RKO (cell line): ENCODE measurements at regions not wholly inside any gene's neighbourhood (a gene's known extent, or its start where the extent isn't known, plus 50 kb on each side); places are given as distances from the start of the nearest gene placed in this dataset.

Experiments used
- DNase-seq: peaks from one replicate; pipeline ENCODE4 v3.0.0-alpha.2; 2016; ENCODE audit warnings: low spot score

DNA sequence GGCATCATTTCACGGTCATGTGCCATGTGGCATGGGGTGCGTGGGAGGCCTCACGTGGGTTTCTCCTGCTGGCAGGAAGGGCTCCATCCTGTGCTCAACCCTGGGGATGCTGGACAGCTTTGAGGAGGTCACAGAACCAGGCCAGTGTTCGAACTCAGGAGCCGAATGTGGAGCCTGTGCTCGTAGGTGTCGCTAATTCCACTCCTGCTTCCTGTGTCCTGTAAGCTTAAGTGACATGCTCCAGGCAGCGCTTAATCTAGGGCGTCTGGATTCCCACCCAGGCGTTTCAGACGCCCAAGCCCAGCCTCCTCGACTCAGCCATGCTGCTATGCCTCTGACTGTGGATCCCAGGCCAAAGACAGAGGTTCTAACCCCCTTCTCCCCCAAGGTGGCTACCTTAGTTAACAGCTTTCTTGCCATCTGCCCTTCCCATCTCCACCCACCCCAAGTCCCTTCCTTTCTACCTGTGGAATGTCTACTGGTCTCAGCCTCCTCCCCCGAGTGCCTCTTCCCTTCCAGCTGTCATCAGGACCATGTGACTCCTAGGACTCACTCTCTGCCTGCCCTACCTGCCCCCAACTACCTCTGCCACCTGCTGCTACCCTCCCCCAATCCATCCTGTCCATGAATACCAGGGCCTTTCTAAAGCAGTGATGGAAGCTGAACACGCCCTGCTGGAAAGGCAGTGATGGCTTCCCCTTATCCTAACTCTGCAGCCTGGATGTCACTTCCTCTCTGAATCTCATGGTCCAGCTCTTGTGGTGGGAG, 255.1 kb downstream of the CDH26 start:
- no peak for DNase-seq

DNA sequence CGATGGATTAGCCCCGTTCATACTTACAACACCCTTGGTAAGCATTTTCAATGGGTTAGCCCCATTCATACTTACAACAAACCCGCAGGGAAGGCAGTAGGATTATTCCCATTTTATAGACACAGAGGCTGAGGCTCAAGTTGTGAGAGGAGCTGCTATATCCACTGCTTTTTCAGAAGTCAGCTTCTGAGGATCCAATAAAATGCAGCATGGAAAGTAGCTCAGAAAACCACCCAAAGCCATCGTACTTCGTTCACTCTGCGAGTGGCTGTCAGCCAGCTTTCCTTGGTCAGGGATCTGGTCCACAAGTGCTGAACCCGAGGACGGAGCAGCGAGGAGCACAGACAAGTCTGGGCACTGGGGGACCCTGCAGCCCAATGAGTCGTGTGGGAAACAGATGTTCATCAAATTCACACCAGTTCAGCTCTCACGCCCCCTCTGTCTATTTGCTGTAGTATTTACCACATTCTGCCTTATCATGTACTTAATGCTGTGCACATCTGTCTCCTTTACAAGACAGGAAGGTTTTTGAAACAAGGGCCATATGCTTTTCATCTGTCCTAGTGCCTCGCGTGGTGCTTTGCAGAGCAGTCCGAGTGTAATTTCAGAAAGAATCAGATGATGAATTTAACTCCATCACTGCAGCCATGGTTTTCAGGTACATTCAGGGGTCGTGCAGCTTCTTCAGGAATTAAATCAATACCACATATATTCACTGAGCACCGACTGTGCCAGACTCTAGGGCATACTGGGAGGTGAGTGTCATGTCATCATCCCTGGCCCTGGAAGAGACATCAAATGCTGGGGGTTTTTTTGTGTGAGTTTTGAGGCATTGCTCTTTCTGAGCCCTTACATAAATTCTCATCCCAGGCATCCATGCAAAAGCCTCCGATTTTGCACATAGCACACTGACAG, 256.9 kb downstream of the CDH26 start:
- no peak for DNase-seq

DNA sequence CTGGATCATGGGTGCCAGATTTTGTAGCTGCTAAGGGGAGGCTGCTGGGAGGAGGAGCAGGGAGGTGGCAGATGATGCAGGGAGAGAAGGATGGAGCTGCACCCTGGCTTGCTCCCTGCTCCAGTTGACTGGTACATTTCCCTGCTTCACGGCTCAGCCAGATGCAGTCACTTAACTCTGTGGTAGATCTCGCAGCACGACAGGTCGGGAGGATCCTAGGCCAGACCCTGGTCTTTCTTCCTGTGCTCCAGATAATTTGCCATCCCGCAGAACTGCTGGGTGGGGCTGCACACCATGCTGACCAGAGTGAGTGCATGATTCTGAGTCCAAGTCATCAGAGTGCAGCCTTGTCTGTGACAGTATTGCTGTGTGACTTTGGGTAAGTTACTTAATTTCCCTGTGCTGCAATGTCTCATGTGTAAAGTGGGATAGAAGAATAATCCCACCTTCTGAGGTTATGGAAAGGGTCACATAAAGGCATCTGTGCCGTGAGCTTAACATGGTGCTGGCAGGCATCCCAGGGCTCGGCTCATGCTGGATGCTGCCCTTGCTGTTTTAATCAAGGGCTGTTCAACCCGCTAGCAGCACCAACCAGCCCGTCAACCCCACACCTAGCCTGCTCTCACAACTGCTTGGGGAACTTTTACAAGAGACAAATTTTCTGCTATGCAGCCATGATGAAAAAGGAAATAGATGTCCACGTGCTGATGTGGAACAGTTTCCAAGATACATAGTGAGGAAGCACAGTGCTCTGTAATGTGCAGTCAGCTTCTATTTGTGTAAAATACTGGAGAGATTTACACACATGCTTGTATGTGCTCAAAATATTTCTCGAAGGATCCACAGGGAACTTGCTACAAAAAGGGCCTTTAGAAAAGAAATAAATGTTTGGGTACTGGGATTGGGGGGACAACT, 257.9 kb downstream of the CDH26 start:
- DNase-seq: no peak

DNA sequence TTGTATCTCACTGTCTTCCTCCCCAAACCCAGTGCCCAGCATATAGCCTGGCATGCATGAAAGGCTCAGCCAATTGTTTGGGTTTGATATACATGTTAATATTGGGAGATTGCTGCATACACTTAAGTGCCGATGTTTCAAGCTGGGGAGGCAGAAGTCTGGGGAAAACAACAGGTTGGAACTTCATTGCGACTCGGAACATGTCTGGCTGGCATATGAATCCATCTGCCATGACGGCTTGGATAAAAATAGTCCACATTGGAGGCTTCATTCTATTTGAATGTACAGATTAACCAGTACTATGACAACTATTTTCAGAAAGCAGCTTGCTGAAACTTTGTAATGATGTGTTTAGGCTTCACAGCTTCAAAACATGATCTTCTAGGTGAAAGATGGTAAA, 261.0 kb downstream of the CDH26 start:
- no peak for DNase-seq

DNA sequence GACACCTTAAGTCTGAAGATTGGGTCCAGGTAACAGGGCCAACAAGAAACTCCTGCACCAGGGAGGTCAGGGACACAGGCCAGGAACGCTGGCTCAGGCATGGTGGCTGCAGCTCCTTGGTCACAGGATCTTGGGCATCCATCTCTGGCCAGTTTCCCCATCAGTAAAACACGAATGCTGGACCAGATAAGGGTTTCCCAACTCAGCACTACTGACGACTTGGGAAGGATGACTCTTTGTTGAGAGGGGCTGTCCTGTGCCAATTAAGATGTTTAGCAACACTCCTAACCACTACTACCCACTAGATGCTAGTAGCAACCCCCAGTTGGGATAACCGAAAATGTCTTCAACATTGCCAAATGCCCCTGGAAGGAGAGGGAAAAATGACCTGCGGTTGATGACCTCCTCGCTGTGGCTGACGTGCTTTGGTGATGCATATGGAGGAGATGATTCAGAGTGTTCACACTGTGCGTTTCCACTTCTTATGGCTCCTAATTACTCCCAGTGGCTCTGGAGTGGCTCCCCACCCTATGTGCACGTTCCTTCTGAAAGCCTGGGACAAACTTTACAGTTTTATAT, 261.9 kb downstream of the CDH26 start:
- DNase-seq: peak; percentile 40

DNA sequence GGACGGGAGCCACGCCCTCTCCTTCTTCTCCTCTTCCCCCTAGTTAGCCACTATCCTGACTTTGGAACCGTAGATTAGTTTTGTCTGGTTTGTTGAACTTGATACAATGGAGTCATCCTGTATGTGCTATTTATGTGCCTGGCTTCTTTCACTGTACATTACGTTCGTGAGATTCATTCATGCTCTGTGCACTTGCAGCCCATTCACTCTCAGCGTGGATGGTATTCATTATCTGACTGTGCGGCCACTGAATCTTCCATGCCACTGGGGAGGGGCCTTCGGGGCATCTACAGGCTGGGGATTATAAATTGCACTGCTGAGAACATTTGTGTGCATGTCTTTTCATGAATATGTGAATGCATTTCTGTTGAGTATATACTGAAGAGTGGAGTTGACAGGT, 262.5 kb downstream of the CDH26 start:
- DNase-seq: no peak

DNA sequence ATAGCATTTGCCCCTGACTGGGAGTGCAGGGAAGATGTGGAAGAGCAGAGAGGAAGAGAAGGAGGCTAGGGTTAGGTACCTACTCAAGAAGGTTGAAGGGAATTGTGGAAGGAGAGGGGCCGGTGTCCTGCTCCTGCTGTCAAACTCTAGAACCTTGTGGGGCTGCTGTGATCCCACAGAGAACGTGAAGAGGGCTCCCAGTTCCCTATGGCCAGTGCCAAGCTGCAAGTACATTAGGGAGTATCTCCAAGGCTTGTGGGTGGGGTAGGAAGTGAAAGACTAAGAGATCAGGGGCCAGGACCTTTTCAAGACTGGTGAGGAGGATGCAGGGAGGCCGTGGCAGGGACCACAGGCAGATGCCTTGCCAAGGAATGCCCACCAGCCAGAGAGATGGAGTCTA, 263.4 kb downstream of the CDH26 start:
- DNase-seq: no peak

DNA sequence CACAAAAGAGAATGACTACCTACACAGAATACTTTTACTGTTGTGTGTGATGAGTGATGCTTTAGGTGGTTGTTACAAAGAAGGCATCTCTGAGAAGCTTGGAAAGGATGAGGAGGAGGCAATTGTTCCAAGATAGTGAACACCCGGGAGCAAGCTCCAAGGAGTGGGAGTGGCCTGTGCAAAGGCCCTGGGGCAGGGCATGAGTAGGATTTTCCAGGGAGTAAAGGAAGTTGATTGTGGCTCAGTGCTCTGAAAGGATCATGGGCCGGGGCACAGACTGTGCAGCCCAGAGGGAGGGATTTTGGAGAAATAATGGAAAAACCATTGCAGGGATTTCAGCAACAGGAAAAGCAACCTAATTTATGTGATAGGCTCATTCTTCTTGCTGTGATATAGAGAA, 264.3 kb downstream of the CDH26 start:
- DNase-seq: no peak

DNA sequence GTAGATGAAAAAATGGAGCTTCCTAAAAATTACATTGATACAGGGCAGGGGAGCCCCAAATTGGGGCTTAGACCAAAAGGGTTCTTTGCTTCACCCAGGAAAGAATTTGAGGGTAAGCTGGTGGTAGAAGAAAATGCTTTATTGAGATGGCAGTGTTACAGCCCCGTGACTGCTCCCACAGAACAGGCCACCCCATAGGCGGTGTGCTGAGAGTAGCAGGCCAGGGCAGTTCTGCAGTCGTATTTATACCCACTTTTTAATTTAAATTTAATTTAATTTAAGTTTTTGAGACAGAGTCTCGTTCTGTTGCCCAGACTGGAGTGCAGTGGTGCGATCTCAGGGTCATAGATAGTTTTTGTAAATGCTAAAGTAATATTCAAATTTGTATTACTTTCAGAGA, 265.0 kb downstream of the CDH26 start:
- DNase-seq: no peak

DNA sequence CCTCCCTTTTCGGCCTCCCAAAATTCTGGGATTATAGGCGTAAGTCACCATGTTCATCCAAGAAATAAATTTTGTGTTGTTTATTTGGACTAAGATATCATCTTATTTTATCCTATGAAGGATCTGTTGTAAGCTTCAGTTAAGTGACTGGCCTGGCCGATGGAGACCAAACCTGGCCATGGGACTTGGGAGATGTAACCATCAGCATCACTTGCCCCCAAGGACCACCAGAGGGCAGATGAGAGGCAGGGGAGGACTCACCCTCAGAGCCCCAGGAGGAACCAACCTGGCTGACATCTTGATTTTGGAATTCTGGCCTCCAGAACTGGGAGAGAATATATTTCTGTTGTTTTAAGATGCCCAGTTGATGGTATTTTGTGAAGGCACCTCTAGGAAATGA, 266.7 kb downstream of the CDH26 start:
- DNase-seq: peak; percentile 49

DNA sequence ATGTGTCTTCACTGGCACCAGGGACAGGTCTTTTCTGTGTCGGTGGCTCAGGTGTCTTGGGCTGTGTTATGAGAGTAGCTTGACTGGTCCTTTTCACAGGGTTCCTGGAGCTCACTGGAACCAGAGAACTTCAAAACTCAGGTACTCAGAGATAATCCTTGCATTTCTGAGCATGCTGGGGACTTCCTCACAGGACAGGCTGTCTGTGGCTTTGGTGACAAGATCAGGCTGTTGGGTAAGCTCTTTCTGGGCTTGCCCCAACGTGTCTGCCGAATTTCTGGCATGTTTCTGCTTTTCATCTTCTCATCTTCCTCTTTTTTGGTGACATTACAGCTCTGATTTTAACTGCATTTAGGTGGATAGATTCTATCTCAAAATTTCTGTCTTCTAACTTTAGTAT, 270.0 kb downstream of the CDH26 start:
- DNase-seq: no peak

DNA sequence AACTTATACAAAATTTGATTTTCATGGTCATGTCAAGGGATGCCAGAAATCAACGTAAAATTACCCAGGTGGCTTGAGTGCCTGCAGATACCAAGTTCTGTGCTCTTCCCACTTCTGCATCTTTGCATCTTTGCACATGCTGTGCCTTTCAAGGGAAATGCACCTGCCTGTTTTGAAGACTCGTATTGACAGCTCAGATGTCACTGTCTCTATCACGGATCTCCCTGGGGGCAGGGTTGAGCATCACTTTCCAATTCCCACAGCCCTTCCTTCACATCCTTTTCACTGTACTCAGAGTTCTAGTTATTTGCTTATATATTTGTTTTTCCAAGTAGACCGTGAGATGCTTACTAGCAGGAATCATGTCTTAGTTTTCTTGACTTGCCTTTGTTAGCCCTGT, 274.2 kb downstream of the CDH26 start:
- no peak for DNase-seq

DNA sequence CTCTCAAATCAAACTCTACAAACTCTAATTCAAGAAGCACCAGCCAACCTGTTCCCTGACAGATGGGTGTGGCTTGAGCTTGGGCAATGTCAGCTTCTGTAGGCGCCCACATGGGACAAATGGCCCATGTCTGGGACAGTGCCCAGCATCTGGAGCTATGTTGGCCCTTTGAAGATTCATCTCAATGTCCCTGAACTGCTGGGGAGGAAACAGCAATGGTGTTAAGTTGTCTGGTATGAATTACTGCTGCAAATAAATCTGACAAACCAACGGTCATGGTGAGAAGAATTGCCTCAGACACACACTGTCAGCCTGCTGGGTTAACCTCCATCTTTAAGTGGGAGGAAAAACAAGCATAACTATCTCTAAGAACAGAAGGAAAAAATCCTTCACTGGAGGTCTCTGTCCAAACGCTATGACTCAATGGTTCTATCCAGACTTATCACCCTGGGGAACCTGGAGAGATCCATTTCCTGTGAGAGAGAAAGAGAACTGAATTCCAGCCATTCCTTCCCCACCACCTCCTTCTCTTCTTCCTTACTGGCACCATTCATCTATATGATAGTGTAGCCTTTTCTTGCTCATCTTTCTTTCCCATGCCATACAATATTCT, 274.9 kb downstream of the CDH26 start:
- DNase-seq: no peak

DNA sequence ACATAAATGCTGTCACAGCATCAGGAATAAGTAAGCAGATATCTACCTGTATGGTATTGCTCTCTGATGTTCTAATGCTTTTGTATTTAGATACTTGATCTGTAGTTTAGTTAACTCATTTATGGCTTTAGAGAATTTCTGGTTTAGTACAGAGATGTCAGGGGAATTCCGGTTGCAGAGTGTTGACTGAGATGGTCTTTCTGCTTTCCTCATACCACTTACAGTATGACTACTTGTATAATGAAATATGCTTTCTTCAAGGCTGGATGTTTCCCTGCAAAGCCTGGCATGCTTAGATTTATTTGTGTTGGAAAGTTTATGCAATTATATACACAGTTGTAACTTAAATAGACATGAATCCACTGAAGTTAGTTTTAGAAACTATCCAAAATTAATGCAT, 278.4 kb downstream of the CDH26 start:
- DNase-seq: no peak

DNA sequence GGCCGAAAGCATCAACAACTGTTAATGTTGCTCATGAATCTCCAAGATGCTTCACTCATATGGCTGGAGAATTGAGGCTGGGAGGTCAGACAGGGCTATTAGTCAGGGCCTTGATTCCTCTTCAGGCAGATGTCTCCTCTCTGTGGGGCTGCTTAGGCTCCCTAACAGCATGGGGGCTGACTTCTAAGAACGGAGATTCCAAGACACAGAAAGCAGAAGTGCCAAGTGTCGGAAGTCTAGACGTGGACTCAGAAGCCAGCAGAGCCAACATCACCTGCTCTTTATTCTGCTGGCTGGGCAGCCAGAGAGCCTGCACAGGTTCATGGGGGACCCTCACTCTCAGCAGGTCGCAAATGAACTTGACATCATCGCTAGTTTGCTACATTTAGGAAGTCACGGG, 279.8 kb downstream of the CDH26 start:
- DNase-seq: no peak

DNA sequence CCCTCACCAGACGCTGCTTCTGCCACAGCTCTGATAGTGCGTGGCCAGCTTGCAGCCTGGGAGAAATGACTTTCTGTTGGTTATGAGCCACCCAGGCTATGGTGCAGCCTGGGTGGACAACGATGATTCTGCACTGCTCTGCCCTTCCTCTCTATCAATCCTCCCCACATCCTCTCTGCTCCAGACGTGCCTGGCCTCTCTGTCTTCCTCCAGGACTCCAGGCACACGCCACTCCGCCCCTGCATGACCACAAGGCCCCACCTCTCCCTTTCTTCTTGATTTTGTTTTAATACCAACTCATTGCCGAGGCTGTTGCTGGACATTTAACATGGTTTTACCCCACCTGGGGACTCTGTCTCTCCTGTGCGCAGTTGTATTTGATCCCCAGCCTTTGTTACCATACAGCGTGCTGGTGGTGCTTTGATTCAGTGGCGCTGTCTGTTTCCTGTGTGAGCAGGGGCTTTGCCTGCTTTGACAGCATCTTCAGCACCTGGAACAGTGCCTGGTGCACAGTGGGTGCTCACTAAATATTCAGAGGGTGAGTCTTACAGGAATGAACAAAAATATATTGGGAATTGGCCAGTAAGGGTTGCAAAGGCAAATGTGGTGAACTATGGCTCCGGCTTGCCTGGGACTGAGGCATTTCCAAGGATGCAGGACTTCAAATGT, 280.9 kb downstream of the CDH26 start:
- no peak for DNase-seq

DNA sequence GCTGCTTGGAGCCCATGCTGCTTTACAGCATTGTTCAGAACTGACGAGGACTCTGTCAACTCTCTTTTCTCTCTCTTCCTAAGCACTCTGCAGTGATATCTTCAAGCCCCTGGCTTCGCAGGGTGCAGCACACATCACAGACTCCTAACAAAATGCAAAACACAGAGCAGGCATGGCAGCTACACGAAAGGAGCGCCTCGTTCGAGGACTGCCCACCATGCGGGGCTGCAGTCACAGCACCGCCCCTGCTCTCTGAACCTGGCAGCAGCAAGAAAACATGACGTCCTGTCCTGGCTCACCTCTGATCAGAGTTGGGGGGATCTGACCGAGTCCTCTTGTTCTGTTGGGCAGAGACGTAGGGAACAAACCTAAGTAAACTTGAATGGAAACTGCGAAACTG, 281.7 kb downstream of the CDH26 start:
- DNase-seq: no peak

DNA sequence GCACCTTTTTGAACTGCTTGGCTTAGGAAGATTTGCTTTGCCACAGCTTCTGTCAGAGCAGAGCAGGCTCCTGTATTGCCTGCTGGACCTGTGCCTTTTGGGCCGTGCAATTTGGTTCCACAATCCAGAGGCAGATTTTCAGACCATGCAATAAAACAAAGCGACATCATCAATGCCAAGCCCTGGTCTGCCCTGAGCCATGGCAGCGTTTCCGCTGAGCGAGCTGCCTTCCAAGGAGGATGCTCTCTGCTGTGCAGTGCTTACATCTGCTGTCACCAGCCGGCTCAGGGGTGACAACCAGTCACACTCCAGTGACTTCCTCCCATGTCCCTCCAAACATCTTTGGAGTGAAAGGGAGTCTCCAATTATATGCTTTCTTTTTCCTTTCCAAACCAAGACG, 282.2 kb downstream of the CDH26 start:
- no peak for DNase-seq

DNA sequence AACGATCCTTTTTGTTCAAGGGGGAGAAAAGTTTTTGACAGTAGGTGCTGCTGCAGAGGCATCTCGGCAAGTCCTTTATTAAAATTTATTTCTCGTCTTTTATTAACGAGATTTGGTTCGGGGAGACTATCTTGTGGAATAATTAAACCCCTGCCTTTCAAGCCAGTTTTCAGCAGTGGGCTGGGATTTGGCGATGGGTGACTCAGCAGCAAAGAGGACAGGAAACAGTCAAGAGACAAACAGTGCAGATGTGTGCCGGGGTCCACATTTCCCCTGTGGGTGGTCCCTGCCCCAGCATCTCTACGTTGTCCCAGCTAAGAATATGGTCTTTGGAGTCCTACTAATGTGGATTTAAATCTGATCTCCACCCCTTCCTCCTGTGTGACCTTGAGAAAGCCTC, 282.8 kb downstream of the CDH26 start:
- no peak for DNase-seq

DNA sequence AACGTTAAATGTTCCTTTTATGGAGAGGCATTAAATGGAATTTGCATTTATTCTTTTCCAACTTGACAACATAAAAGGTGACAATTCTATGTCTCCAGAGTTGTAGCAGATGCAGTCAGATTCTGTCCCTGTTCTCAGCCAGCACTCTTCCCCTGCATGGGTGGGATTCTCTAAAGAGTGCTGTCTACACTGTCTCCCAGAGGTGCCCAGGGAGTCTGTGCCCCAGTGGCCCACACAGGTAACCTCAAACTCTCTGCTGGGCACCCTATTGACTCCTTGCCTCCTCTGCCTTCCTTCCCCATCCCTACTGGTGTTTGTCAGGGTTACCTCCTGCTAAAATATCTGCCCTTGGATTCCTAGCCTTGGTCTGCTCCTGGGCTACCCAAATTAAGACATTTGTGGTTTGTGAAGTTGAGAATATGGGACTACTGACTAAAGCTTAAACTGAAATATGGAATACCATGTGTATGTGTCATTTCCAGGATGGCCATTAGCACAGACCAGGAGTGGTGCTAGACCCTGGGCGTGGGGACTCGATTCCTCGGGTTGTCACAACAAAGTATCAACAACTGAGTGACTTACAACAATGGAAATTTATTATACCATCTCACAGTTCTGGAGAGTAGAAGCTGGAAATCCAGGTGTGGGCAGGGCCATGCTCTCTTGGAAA, 284.7 kb downstream of the CDH26 start:
- DNase-seq: no peak
